Mesodermal cell (in vitro differentiated cells): ENCODE measurements at regions not wholly inside any gene's neighbourhood (a gene's known extent, or its start where the extent isn't known, plus 50 kb on each side); places are given as distances from the start of the nearest gene placed in this dataset.
"Not testable (repeated sequence)": the region's sequence is repeated elsewhere in the genome, so short reads cannot be mapped to it uniquely, and the experiment has no call there.

Experiments
- H3K27ac ChIP-seq: 2 replicates; pipeline ENCODE4 v1.7.0; 2013; ENCODE audit warnings: mild to moderate bottlenecking, low read depth, low read length, moderate library complexity; ENCODE audit not compliant: severe bottlenecking
- H3K36me3 ChIP-seq: 2 replicates; pipeline ENCODE4 v1.7.1; 2013; ENCODE audit warnings: mild to moderate bottlenecking, low read length, moderate library complexity; ENCODE audit not compliant: control insufficient read depth, insufficient read depth
- H3K4me1 ChIP-seq: one replicate; pipeline ENCODE4 v1.7.1; 2013; ENCODE audit warnings: mild to moderate bottlenecking, low read length; ENCODE audit not compliant: insufficient read depth, control insufficient read depth, poor library complexity, severe bottlenecking
- H3K4me3 ChIP-seq: 2 replicates; pipeline ENCODE4 v1.7.0; 2013; ENCODE audit warnings: low read length, control low read depth, mild to moderate bottlenecking; ENCODE audit not compliant: insufficient read depth, poor library complexity, severe bottlenecking; ENCODE audit errors: extremely low read depth
- H3K9me3 ChIP-seq: 2 replicates; pipeline ENCODE4 v1.7.1; 2013; ENCODE audit warnings: mild to moderate bottlenecking, low read length, moderate library complexity; ENCODE audit not compliant: control insufficient read depth
- WGBS, 2 experiments: methylation state at CpG; one replicate each; pipeline ENCODE4 v1.1.5; 2013; ENCODE audit warnings: missing lambda C conversion rate in 2 of 2; ENCODE audit not compliant: insufficient coverage in 2 of 2; 5-methylcytosine and 5-hydroxymethylcytosine counted together

DNA sequence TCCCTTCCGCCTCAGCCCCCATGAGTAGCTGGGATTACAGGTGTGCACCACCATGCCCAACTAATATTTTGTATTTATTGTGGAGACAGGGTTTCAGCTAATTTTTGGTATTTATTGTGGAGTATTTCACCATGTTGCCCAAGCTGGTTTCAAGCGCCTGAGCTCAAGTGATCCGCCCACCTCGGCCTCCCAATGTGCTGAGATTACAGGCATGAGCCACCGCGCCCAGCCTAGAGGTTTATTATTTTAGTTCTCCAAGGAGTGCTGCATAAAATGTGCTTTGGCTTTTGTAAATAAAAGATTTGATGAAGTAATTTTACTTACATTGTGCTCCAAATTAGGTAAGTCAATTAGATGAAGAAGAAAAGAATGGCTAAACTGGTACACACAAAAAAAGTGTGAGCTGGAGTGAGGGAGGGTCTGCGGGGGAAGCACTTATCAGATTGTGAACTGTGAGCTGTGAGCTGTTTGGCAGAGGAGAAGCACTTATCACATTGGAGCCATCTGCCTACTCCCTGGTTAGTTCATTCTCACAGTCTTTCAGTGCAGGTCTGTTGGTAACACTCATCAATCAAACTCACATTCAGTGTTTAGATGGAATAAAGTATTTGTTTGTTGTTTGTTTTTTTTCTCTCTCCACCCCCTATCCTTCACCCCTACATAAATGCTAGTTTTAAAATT lies 398.0 kb downstream of the EPHA7 start:
- Histone ChIP-seq H3K27ac (no peak overlapping the region), H3K9me3 (no peaks in the 10 kb centered on the region), H3K36me3 (no peaks in the 10 kb centered on the region), H3K4me3 (no peak overlapping the region), H3K4me1 (no peaks in the 10 kb centered on the region)
- WGBS, 2 experiments, result 72 to 91% methylated on average over 2 to 6 of the region's 7 CpGs

DNA sequence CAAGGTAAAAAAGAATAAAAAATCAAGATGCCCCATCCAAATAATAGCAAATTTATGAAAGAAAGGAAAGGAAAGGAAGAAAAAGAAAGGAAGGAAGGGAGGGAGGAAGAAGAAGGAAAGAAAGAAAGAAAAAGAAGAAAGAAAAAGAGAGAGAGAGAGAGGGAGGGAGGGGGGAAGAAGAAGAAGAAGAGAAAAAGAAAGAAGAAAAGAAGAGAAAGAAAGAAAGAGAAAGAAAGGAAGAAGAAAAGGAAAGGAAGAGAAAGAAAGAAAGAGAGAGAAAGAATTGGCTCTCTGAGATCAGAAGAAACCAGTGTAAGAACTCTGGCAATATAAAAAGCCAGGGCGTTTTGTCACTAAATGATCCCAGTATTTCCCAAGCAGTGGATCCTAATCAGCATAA lies 401.7 kb downstream of the EPHA7 start:
- H3K27ac ChIP-seq, result no peak overlapping the region
- H3K9me3 ChIP-seq, result no peaks in the 10 kb centered on the region
- no peaks in the 10 kb centered on the region for H3K4me1 ChIP-seq
- no peak overlapping the region for H3K4me3 ChIP-seq
- H3K36me3 ChIP-seq, result no peaks in the 10 kb centered on the region
- 86% methylated on average over 1 of the region's 1 CpG; no CpG with 5 or more reads in 1 of the 2 experiments for WGBS, 2 experiments

- H3K36me3 ChIP-seq, result no peaks in the 10 kb centered on the region
- WGBS, 2 experiments, result 70 to 83% methylated on average over 1 to 2 of the region's 2 CpGs
- no peaks in the 10 kb centered on the region for H3K4me1 ChIP-seq
- no peak overlapping the region for H3K4me3 ChIP-seq
- no peaks in the 10 kb centered on the region for H3K9me3 ChIP-seq
- H3K27ac ChIP-seq, result no peak overlapping the region
Observed at GRCh38 chr6:93017213-93017612, 402.1 kb downstream of the EPHA7 start.

DNA sequence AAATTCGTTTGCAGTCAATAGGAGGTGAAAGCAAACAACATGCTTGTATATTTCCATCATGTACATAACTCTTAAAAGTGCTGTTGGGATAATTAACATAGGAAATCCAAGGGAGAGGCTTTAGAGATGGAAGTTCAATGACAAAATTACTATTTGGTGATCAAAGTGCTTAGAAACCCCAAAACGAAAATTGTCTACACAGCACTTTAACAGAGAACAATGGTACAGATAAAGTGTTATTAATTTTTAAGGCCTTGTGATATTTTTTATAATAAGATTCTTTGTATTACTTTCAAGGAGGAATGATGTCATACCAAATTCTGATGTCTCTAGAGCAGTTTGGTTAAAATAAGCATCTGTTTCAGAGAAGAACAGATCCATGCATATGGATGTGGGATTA lies 406.3 kb downstream of the EPHA7 start:
- Histone ChIP-seq H3K9me3 (no peaks in the 10 kb centered on the region), H3K36me3 (no peaks in the 10 kb centered on the region), H3K27ac (no peak overlapping the region), H3K4me1 (no peaks in the 10 kb centered on the region), H3K4me3 (no peak overlapping the region)
- no CpG with 5 or more reads among the region's 2 CpGs for WGBS, 2 experiments

GRCh38 chr6:93008375-93008774 lies 411.0 kb downstream of the EPHA7 start:
- no peaks in the 10 kb centered on the region for H3K9me3 ChIP-seq
- no peak overlapping the region for H3K4me3 ChIP-seq
- no peaks in the 10 kb centered on the region for H3K36me3 ChIP-seq
- no peaks in the 10 kb centered on the region for H3K4me1 ChIP-seq
- no peak overlapping the region for H3K27ac ChIP-seq

DNA sequence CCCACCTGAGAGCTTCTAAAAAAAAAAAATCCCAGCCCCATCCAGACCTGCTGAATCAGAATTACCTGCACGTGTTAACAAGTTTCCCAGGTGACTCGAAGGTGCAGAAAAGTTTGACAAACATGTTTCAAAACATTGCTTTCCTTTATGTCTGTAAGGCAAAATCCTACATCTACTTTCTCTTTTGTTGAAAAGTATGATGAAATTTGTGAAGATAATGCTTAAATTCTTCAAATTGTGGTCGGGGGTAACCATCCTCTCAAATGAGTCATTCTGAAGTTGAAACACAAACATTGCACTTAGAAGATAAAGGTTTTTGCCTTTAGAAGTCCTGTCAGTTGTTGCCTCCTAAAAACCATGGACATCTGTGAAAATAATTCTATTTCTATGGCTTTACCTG lies 429.7 kb downstream of the EPHA7 start:
- no peak overlapping the region for H3K4me3 ChIP-seq
- H3K4me1 ChIP-seq, result peaks cover 12% of the 10 kb centered on the region
- no peaks in the 10 kb centered on the region for H3K36me3 ChIP-seq
- H3K9me3 ChIP-seq, result no peaks in the 10 kb centered on the region
- no peak overlapping the region for H3K27ac ChIP-seq
- 86 to 94% methylated on average over 2 of the region's 3 CpGs for WGBS, 2 experiments

DNA sequence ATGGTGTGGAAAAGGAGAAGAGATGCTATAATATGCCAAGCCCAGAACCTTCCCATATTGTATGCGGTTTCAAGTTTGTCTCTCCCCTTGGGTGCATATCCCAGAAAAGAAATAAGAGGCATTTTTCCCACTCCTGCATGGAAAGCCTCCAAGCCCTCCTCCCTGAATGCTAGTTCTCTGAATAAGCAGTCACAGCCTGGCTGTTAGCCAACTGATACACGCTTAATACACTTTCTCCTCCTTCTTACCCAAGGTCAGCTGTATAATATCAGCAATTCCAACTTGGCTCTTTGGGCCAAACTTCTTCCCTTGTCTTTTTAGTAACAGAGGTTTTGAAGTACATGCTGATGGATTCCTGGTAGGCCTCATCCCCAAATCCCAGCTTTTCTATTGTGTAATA lies 440.1 kb downstream of the EPHA7 start:
- no peaks in the 10 kb centered on the region for H3K9me3 ChIP-seq
- H3K4me3 ChIP-seq, result no peak overlapping the region
- no peak overlapping the region for H3K27ac ChIP-seq
- no peaks in the 10 kb centered on the region for H3K36me3 ChIP-seq
- H3K4me1 ChIP-seq, result no peaks in the 10 kb centered on the region
- 89 to 100% methylated on average over 1 to 2 of the region's 2 CpGs for WGBS, 2 experiments

- Histone ChIP-seq H3K36me3 (no peaks in the 10 kb centered on the region), H3K4me3 (no peak overlapping the region), H3K4me1 (no peaks in the 10 kb centered on the region), H3K27ac (no peak overlapping the region), H3K9me3 (no peaks in the 10 kb centered on the region)
- WGBS, 2 experiments, result no CpG with 5 or more reads among the region's 1 CpG
Observed at GRCh38 chr6:92977018-92977417, 442.3 kb downstream of the EPHA7 start.

DNA sequence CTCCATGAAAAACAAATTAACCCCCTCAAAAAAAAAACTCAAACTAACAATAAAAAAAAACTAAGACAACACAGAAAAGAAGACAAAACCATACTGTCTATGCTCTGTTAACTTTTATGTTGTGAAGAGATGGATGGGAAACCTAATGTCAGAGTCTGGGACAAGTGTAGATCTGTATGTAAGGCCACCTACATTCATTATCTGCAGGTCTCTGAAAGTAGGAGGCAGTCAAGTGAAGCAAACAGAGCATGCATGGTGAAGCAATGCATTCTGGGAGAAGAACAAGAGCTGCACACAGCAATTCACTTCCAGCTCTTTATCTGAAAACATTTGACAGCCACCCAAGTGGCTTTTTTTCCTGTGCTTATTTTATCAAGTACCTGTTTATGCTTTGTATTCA lies 452.0 kb downstream of the EPHA7 start:
- no peaks in the 10 kb centered on the region for H3K36me3 ChIP-seq
- H3K4me1 ChIP-seq, result no peaks in the 10 kb centered on the region
- no peaks in the 10 kb centered on the region for H3K9me3 ChIP-seq
- no peak overlapping the region for H3K4me3 ChIP-seq
- H3K27ac ChIP-seq, result no peak overlapping the region

DNA sequence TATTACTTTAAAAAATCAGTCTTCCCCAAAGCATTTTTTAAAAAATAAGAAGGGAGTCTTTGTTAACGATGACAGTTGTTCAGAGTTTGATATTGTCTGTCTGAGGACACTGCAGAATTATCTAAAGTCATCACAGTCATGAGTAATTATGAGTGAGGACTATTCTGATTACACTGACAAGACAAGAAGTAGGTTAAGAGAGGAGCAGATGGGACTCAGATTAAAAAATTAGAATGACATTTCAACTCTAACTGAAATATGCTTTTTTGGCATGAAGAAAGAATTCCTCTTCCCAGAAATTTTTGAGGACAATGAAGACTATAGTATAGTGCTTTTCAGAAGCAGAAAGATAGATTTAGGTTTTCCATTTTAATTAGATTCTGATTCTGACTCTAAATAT lies 456.5 kb downstream of the EPHA7 start:
- Histone ChIP-seq H3K4me3 (no peak overlapping the region), H3K9me3 (no peaks in the 10 kb centered on the region), H3K4me1 (no peaks in the 10 kb centered on the region), H3K36me3 (no peaks in the 10 kb centered on the region), H3K27ac (no peak overlapping the region)
- no CpG with 5 or more reads among the region's 1 CpG for WGBS, 2 experiments

- H3K27ac ChIP-seq, H3K9me3 ChIP-seq, H3K36me3 ChIP-seq, H3K4me1 ChIP-seq, H3K4me3 ChIP-seq: not testable (repeated sequence)
- WGBS, 2 experiments, result 95 to 100% methylated on average over 3 to 7 of the region's 7 CpGs
Observed at GRCh38 chr6:92952111-92952510, 467.2 kb downstream of the EPHA7 start.
